C4-2B (cell line): ENCODE measurements at regions not wholly inside any gene's neighbourhood (a gene's known extent, or its start where the extent isn't known, plus 50 kb on each side); places are given as distances from the start of the nearest gene placed in this dataset.
"Not testable (repeated sequence)": the region's sequence is repeated elsewhere in the genome, so short reads cannot be mapped to it uniquely, and the experiment has no call there.

Experiments used
- H3K27ac ChIP-seq: fragments of 450-650 bp; 2 replicates; pipeline ENCODE4 v1.5.1; 2017
- ZFX ChIP-seq: fragments of 450-650 bp; IDR thresholded peaks from 2 replicates; pipeline ENCODE4 v1.6.1; 2017
- TF ChIP-seq, protein P1 (sequence below): fragments of 450-650 bp; conservative IDR thresholded peaks from 2 replicates; pipeline ENCODE4 v1.5.1; 2017; ENCODE audit warnings: mild to moderate bottlenecking

DNA sequence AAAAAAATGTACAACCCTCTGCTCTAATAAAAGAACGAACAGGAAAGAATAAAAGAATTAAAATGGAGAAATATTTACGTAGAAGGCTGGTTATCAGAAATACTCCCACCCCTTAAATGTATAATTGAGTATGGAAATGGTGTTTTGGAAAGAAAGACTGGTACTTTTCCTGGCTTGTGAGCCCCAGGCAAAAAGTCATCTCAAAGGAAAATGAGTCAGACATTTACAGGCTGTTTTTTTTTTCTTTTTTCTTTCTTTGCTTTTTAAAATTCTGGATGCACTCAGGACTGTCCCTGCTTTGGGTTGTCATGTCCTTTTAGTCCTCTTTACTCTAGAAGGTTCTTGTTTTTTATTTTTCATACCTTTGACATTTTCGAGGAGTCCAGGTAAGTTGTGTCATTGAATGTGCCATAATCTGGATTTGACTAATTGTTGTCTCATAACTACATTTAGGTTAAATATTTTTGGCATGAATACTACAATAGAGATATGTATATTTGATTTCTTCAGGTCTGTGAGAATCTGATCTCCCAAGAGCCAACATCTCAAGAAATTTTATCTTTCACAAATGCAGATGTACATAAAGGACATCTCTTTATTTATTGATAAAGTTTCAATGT, 313.0 kb upstream of the GLI3 start:
- no peak overlapping the region for H3K27ac ChIP-seq
- TF ChIP-seq, protein P1, sequence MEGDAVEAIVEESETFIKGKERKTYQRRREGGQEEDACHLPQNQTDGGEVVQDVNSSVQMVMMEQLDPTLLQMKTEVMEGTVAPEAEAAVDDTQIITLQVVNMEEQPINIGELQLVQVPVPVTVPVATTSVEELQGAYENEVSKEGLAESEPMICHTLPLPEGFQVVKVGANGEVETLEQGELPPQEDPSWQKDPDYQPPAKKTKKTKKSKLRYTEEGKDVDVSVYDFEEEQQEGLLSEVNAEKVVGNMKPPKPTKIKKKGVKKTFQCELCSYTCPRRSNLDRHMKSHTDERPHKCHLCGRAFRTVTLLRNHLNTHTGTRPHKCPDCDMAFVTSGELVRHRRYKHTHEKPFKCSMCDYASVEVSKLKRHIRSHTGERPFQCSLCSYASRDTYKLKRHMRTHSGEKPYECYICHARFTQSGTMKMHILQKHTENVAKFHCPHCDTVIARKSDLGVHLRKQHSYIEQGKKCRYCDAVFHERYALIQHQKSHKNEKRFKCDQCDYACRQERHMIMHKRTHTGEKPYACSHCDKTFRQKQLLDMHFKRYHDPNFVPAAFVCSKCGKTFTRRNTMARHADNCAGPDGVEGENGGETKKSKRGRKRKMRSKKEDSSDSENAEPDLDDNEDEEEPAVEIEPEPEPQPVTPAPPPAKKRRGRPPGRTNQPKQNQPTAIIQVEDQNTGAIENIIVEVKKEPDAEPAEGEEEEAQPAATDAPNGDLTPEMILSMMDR = no peak
- no peak for TF ChIP-seq ZFX

GRCh38 chr7:42548816-42549611, 312.0 kb upstream of the GLI3 start:
- no peak overlapping the region for H3K27ac ChIP-seq

DNA sequence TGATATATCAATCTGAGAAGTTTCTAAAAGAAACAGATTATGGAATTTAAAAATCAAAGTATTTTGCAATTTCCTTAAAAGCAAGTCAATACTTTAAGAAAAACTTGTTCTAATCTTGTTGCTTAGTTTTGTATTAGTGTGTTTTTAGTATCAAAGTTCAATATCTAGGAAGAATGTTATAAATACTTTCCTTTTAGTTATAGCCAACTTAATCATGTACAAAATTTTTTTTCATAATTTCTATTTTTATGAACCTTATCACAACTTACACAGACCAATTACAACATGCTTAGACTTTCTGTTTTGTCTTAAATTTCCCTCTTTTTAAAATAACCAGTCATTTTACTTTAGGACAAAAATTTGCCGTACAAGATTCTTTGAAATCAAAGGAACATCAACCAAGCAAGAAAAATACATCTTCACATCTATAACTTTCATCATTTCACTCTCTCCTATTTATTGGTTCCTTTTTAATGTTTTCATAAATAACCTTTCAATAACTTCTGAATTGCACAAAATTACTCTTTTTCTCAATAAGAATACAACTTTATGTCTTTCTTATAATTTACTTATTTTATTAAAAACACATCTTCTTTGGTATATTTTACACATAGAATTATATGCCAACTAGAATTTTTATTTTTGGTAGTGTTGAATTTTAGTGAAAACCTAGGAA, 308.2 kb upstream of the GLI3 start:
- TF ChIP-seq, protein P1 = no peak
- no peak for TF ChIP-seq ZFX
- no peak overlapping the region for H3K27ac ChIP-seq

More at GRCh38 chr7:42548816-42549611, 312.0 kb upstream of the GLI3 start:
- TF ChIP-seq ZFX = no peak
- TF ChIP-seq, protein P1 = no peak

DNA sequence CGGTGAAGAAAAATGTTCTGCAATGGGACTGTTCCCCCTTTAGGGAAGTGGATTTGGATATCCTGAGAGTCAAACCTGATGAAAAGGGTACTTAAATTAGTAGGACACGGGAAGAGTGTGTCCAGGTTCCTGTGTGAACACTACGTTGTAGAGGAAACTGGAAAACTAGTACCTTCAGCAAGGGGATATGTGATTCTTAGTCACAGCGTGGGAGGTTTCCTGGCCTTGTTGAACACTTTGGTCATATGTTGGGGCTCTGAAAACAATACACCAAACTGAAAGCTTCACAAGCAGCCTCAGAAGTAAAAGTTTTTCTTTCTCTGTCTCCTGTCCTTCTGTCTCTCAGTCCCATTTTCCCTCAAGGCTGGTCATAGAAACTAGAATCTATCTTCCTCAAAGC, 306.9 kb upstream of the GLI3 start:
- no peak overlapping the region for H3K27ac ChIP-seq
- TF ChIP-seq, protein P1 = no peak
- no peak for TF ChIP-seq ZFX

GRCh38 chr7:42542446-42542845, 305.4 kb upstream of the GLI3 start:
- H3K27ac ChIP-seq = not testable (repeated sequence)

GRCh38 chr7:42534441-42534840, 297.4 kb upstream of the GLI3 start:
- TF ChIP-seq, protein P1 = no peak
- no peak for TF ChIP-seq ZFX
- no peak overlapping the region for H3K27ac ChIP-seq

DNA sequence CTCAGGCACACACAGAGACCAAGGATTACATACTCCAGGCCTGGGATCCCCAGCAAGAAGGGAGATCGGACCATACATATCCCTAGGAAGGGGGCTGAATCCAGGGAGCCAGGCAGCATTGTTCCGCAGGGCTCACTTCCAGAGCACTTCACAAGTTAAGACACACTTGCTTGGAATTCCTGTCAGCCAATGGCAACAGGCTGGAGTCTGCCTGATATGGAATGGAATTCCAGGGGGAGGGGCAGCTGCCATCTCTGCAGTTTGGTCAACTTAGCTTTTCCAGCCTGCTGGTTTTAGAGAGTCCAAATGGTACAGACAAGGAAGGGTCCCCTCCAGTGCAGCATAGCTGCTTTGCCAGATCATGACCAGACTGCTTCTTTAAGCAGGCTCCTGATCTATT, 290.0 kb upstream of the GLI3 start:
- TF ChIP-seq, protein P1 = no peak
- TF ChIP-seq ZFX = no peak
- H3K27ac ChIP-seq = no peak overlapping the region
